Bronchial epithelial cell (primary cell): ENCODE measurements at regions not wholly inside any gene's neighbourhood (a gene's known extent, or its start where the extent isn't known, plus 50 kb on each side); places are given as distances from the start of the nearest gene placed in this dataset.

Source experiments
- DNase-seq: peaks from one replicate; pipeline ENCODE4 v3.0.0-alpha.2; 2010; ENCODE audit warnings: low read depth
- FAIRE-seq: peaks from 2 replicates; lab custom pipeline; 2011; peaks lifted over from hg19 to GRCh38; lab: Jason Lieb, UNC
- H3K27me3 ChIP-seq: 2 replicates; pipeline ENCODE4 v1.5.1; 2011; ENCODE audit warnings: low read length; ENCODE audit not compliant: control insufficient read depth, insufficient read depth
- H3K36me3 ChIP-seq: 2 replicates; pipeline ENCODE4 v1.5.1; 2011; ENCODE audit warnings: low read length; ENCODE audit not compliant: control insufficient read depth, insufficient read depth
- H3K4me3 ChIP-seq: 2 replicates; pipeline ENCODE4 v1.5.1; 2011; ENCODE audit warnings: mild to moderate bottlenecking, low read depth, low read length, control low read depth
- CTCF ChIP-seq: IDR thresholded peaks from 2 replicates; pipeline ENCODE4 v1.5.1; 2011; ENCODE audit warnings: mild to moderate bottlenecking, moderate library complexity, low read length, control low read depth, inconsistent platforms; ENCODE audit not compliant: insufficient read depth, severe bottlenecking

GRCh38 chr22:27350306-27350705, 451.2 kb downstream of the MN1 start:
- no peak overlapping the region for H3K4me3 ChIP-seq
- no peak for FAIRE-seq
- DNase-seq, result no peak
- TF ChIP-seq CTCF, result no peak
- no peaks in the 10 kb centered on the region for H3K36me3 ChIP-seq
- H3K27me3 ChIP-seq, result no peaks in the 10 kb centered on the region

GRCh38 chr22:27352426-27352825, 449.1 kb downstream of the MN1 start:
- Histone ChIP-seq H3K27me3 (no peaks in the 10 kb centered on the region), H3K4me3 (no peak overlapping the region), H3K36me3 (no peaks in the 10 kb centered on the region)
- FAIRE-seq (no peak), DNase-seq (no peak)
- no peak for TF ChIP-seq CTCF

- no peaks in the 10 kb centered on the region for H3K36me3 ChIP-seq
- FAIRE-seq (no peak), DNase-seq (no peak)
- H3K4me3 ChIP-seq, result no peak overlapping the region
- H3K27me3 ChIP-seq, result peaks cover under 1% of the 10 kb centered on the region
- TF ChIP-seq CTCF, result no peak
Observed at GRCh38 chr22:27358096-27358870, 443.3 kb downstream of the MN1 start.

GRCh38 chr22:27370269-27370668, 431.3 kb downstream of the MN1 start:
- DNase-seq (peak; percentile 14), FAIRE-seq (peak; percentile 47)
- TF ChIP-seq CTCF, result no peak
- H3K36me3 ChIP-seq, result no peaks in the 10 kb centered on the region
- H3K27me3 ChIP-seq, result peaks cover 1% of the 10 kb centered on the region
- H3K4me3 ChIP-seq, result no peak overlapping the region

GRCh38 chr22:27370987-27371386, 430.6 kb downstream of the MN1 start:
- no peak for DNase-seq

More at GRCh38 chr22:27370987-27371386, 430.6 kb downstream of the MN1 start:
- no peaks in the 10 kb centered on the region for H3K27me3 ChIP-seq
- no peak for TF ChIP-seq CTCF
- no peaks in the 10 kb centered on the region for H3K36me3 ChIP-seq
- FAIRE-seq, result peak; percentile 13
- H3K4me3 ChIP-seq, result no peak overlapping the region
